Keratinocyte (primary cell): ENCODE measurements at regions not wholly inside any gene's neighbourhood (a gene's known extent, or its start where the extent isn't known, plus 50 kb on each side); places are given as distances from the start of the nearest gene placed in this dataset.

Experiments used
- DNase-seq: peaks from one replicate; pipeline ENCODE4 v3.0.0-alpha.2; 2011; ENCODE audit warnings: low read depth, missing footprints, low spot score
- FAIRE-seq: peaks from 2 replicates; lab custom pipeline; 2011; peaks lifted over from hg19 to GRCh38; lab: Jason Lieb, UNC
- H2AFZ ChIP-seq: 2 replicates; pipeline ENCODE4 v1.6.0; 2012; ENCODE audit warnings: low read length, control low read depth, inconsistent platforms; ENCODE audit not compliant: control insufficient read depth
- H3K27ac ChIP-seq: 2 replicates; pipeline ENCODE4 v1.5.1; 2011; ENCODE audit warnings: low read length; ENCODE audit not compliant: control insufficient read depth, insufficient read depth
- H3K27me3 ChIP-seq: 3 replicates; pipeline ENCODE4 v1.6.0; 2011; ENCODE audit warnings: low read length; ENCODE audit not compliant: control insufficient read depth, insufficient read depth; ENCODE audit errors: extremely low read depth
- H3K36me3 ChIP-seq, 2 experiments: 2 replicates in 1 of 2; 3 replicates in 1 of 2; pipeline ENCODE4 v1.5.1; 2011; ENCODE audit warnings: low read length in 2 of 2, mild to moderate bottlenecking in 1 of 2; ENCODE audit not compliant: control insufficient read depth in 2 of 2, insufficient read depth in 2 of 2; ENCODE audit errors: extremely low read depth in 1 of 2
- H3K4me1 ChIP-seq: 3 replicates; pipeline ENCODE4 v1.5.1; 2011; ENCODE audit warnings: low read length; ENCODE audit not compliant: control insufficient read depth, insufficient read depth; ENCODE audit errors: extremely low read depth
- H3K4me2 ChIP-seq: 3 replicates; pipeline ENCODE4 v1.6.0; 2011; ENCODE audit warnings: low read depth, low read length; ENCODE audit not compliant: control insufficient read depth, insufficient read depth; ENCODE audit errors: extremely low read depth
- H3K4me3 ChIP-seq, 3 experiments: fragments of 200-600 bp in 1 of 3; sonication (generic) in 1 of 3; 2 replicates in 2 of 3; 3 replicates in 1 of 3; pipeline ENCODE4 v1.5.1; 2011 to 2016; ENCODE audit warnings: low read length in 3 of 3, mild to moderate bottlenecking in 3 of 3, control low read depth in 2 of 3, inconsistent platforms in 1 of 3, low read depth in 1 of 3, mixed read lengths in 1 of 3, mixed run types in 1 of 3, moderate library complexity in 1 of 3; ENCODE audit not compliant: control insufficient read depth in 2 of 3, insufficient read depth in 2 of 3; ENCODE audit errors: extremely low read depth in 1 of 3
- H3K79me2 ChIP-seq: 2 replicates; pipeline ENCODE4 v1.6.0; 2012; ENCODE audit warnings: low read length; ENCODE audit not compliant: control insufficient read depth, insufficient read depth
- H3K9ac ChIP-seq: 3 replicates; pipeline ENCODE4 v1.6.0; 2011; ENCODE audit warnings: low read length; ENCODE audit not compliant: control insufficient read depth, insufficient read depth; ENCODE audit errors: extremely low read depth
- H3K9me1 ChIP-seq: 3 replicates; pipeline ENCODE4 v1.6.0; 2011; ENCODE audit warnings: low read length; ENCODE audit not compliant: control insufficient read depth, insufficient read depth; ENCODE audit errors: extremely low read depth
- H3K9me3 ChIP-seq: 2 replicates; pipeline ENCODE4 v1.5.1; 2012; ENCODE audit warnings: low read depth, low read length; ENCODE audit not compliant: control insufficient read depth
- H4K20me1 ChIP-seq: 3 replicates; pipeline ENCODE4 v1.6.0; 2011; ENCODE audit warnings: low read length; ENCODE audit not compliant: control insufficient read depth, insufficient read depth; ENCODE audit errors: extremely low read depth
- EZH2 ChIP-seq: IDR thresholded peaks from one replicate; pipeline ENCODE4 v1.6.1; 2012; ENCODE audit warnings: inconsistent platforms, mild to moderate bottlenecking, low read length, moderate library complexity
- dilution Hi-C: fragments of 300-500 bp; cut with MboI; formaldehyde crosslinking; loops from one replicate; pipeline ENCODE4 v1.7.0; 2020; ENCODE audit warnings: low sequenced_read_pairs; ENCODE audit not compliant: extremely low pct_ligation_motif_present
- TF ChIP-seq, protein P1 (sequence below), 3 experiments: IDR thresholded peaks in 1 of 3; conservative IDR thresholded peaks in 1 of 3; optimal IDR thresholded peaks in 1 of 3; 2 replicates in 2 of 3; 3 replicates in 1 of 3; pipeline versions ENCODE3 to v1.5.1; 2011; ENCODE audit warnings: low read length in 3 of 3, mild to moderate bottlenecking in 3 of 3, moderate library complexity in 2 of 3, control low read depth in 1 of 3, inconsistent platforms in 1 of 3; ENCODE audit not compliant: insufficient read depth in 2 of 3; ENCODE audit errors: extremely low read depth in 1 of 3

DNA sequence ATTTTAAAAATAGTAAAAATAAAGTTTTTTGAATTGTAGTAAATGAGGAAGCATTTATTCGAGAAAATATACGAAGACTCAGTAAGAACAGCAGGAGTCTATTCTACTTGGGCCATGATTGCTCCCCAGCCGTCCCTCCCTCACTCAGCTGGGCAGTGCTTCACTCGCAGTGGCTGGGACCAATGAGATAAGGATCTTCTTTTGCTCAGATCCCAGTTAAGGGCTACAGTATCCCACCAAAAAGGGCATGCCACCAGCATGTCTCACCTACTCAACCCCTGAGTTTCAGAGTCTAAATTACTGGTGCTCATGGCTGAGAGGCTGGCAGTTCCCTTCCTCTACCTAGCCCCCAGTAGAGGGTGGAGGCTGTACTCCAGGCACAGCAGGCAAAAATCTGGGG lies 455.7 kb upstream of the PFKP start:
- Histone ChIP-seq H3K27ac (no peak overlapping the region), H3K4me3 (no peak overlapping the region), H4K20me1 (no peaks in the 10 kb centered on the region), H3K27me3 (no peaks in the 10 kb centered on the region), H3K9ac (no peak overlapping the region), H3K4me1 (no peaks in the 10 kb centered on the region), H3K9me1 (no peaks in the 10 kb centered on the region), H3K79me2 (no peaks in the 10 kb centered on the region), H3K36me3 (no peaks in the 10 kb centered on the region), H3K4me2 (no peak overlapping the region), H2AFZ (no peak overlapping the region), H3K9me3 (peaks cover 2% of the 10 kb centered on the region)
- FAIRE-seq = no peak
- TF ChIP-seq, protein P1, sequence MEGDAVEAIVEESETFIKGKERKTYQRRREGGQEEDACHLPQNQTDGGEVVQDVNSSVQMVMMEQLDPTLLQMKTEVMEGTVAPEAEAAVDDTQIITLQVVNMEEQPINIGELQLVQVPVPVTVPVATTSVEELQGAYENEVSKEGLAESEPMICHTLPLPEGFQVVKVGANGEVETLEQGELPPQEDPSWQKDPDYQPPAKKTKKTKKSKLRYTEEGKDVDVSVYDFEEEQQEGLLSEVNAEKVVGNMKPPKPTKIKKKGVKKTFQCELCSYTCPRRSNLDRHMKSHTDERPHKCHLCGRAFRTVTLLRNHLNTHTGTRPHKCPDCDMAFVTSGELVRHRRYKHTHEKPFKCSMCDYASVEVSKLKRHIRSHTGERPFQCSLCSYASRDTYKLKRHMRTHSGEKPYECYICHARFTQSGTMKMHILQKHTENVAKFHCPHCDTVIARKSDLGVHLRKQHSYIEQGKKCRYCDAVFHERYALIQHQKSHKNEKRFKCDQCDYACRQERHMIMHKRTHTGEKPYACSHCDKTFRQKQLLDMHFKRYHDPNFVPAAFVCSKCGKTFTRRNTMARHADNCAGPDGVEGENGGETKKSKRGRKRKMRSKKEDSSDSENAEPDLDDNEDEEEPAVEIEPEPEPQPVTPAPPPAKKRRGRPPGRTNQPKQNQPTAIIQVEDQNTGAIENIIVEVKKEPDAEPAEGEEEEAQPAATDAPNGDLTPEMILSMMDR (optimal IDR thresholded peaks at IDR 0.05 in 1 of 3, IDR thresholded peaks at IDR 0.05 in 1 of 3, conservative IDR thresholded peaks at IDR 0.05 in 1 of 3; ENCODE audit: extremely low read depth in 1 of 3, insufficient read depth in 2 of 3, low read length in 3 of 3) = no peak
- no peak for TF ChIP-seq EZH2
- DNase-seq = no peak
- dilution Hi-C loops = no loop called here

DNA sequence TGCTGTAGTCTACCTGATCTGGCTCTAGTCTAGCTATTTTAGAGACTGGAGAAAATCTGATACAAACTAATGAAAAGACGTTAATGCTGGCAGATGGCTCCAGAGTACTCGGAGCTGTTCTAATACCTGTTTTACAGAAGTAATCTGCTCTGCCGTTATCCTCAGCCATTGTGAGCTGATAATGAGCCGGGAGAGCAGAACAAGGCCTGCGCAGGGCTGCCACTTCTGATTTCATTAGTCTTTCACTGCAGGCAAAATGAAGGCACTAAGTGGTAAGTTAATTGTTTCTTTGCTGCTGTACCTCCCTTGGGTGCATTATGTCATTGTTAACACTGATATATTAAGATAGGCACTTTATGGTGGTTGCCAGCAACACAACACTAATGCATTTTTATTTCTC lies 456.4 kb upstream of the PFKP start:
- Histone ChIP-seq H4K20me1 (no peaks in the 10 kb centered on the region), H3K79me2 (no peaks in the 10 kb centered on the region)
- DNase-seq = no peak

More for the DNA sequence above, 456.4 kb upstream of the PFKP start:
- peaks cover 2% of the 10 kb centered on the region for H3K9me3 ChIP-seq
- no peak for FAIRE-seq
- no peak overlapping the region for H3K4me2 ChIP-seq
- no peaks in the 10 kb centered on the region for H3K4me1 ChIP-seq
- H3K9ac ChIP-seq = no peak overlapping the region
- TF ChIP-seq, protein P1 (optimal IDR thresholded peaks at IDR 0.05 in 1 of 3, IDR thresholded peaks at IDR 0.05 in 1 of 3, conservative IDR thresholded peaks at IDR 0.05 in 1 of 3; ENCODE audit: extremely low read depth in 1 of 3, insufficient read depth in 2 of 3, low read length in 3 of 3) = no peak
- TF ChIP-seq EZH2 = no peak
- dilution Hi-C loops = no loop called here
- no peak overlapping the region for H3K27ac ChIP-seq
- no peak overlapping the region for H3K4me3 ChIP-seq
- H3K9me1 ChIP-seq = no peaks in the 10 kb centered on the region
- H3K36me3 ChIP-seq = no peaks in the 10 kb centered on the region
- no peak overlapping the region for H2AFZ ChIP-seq
- no peaks in the 10 kb centered on the region for H3K27me3 ChIP-seq
